ENCODE measurements at regions not wholly inside any gene's neighbourhood (a gene's known extent, or its start where the extent isn't known, plus 50 kb on each side); places are given as distances from the start of the nearest gene placed in this dataset.

DNA sequence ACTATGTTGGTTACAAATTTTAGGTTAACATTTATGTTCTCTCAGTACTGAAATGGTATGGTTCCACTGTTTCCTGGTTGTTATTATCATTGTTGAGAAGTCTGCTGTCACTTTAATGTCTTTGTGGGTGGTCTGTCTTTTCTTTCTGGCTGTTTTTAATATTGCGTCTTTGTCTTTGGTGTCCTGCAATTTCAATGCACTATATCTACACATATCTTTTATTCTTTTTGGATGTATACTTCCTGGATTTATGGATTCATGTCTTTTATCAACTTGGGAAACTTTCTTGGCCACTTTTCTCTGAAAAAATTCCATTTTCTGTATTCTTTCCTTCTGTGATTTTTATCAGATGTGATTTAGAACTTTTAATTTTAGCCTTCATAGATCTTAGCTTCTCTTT is 250.2 kb downstream of the BUB3 start:
- intact Hi-C loops (cut with micrococcal nuclease), result no loop called here
- Histone ChIP-seq H3K9ac (ENCODE audit: insufficient read depth, low read length, poor library complexity, severe bottlenecking) (no peak overlapping the region), H3K4me3 (replicated peaks in 1 of 3; ENCODE audit: low read depth in 2 of 3, low read length in 3 of 3) (no peak overlapping the region), H3K9me3 (replicated peaks in 1 of 2; ENCODE audit: control insufficient read depth in 1 of 2, insufficient read depth in 1 of 2, low read length in 2 of 2) (peaks cover 0 to 16% of the 10 kb centered on the region in 2 donors), H2AFZ (ENCODE audit: insufficient read depth, low read depth, low read length, poor library complexity, severe bottlenecking) (no peak overlapping the region), H3K79me2 (ENCODE audit: insufficient read depth, low read length) (no peaks in the 10 kb centered on the region), H3K27ac (ENCODE audit: low read depth in 1 of 2, low read length in 2 of 2) (no peak overlapping the region), H4K20me1 (ENCODE audit: insufficient read depth, low read length) (no peaks in the 10 kb centered on the region), H3K36me3 (replicated peaks in 1 of 2; ENCODE audit: control insufficient read depth in 1 of 2, insufficient read depth in 2 of 2, low read length in 2 of 2) (no peaks in the 10 kb centered on the region), H3K27me3 (ENCODE audit: control insufficient read depth in 2 of 2, insufficient read depth in 2 of 2, low read length in 2 of 2) (peaks cover 0 to 2% of the 10 kb centered on the region in 2 donors), H3K4me2 (replicated peaks; ENCODE audit: extremely low read depth, low read length, poor library complexity, severe bottlenecking) (no peak overlapping the region), H3K4me1 (ENCODE audit: control insufficient read depth in 1 of 2, insufficient read depth in 2 of 2, low read length in 2 of 2) (peaks cover 12 to 15% of the 10 kb centered on the region in 2 donors)
- H3K27ac Mint-ChIP-seq, result no peak overlapping the region
- peaks cover 17% of the 10 kb centered on the region for H3K4me1 Mint-ChIP-seq
- H3K36me3 Mint-ChIP-seq, result no peaks in the 10 kb centered on the region
- no CpG with 5 or more reads among the region's 1 CpG for WGBS (ENCODE audit: insufficient coverage)
- peaks cover 3 to 8% (median 4%) of the 10 kb centered on the region in 3 donors for H3K27me3 Mint-ChIP-seq (ENCODE audit: low read depth in 3 of 3)
- no peak overlapping the region for H3K4me3 Mint-ChIP-seq
- TF ChIP-seq, protein P1, sequence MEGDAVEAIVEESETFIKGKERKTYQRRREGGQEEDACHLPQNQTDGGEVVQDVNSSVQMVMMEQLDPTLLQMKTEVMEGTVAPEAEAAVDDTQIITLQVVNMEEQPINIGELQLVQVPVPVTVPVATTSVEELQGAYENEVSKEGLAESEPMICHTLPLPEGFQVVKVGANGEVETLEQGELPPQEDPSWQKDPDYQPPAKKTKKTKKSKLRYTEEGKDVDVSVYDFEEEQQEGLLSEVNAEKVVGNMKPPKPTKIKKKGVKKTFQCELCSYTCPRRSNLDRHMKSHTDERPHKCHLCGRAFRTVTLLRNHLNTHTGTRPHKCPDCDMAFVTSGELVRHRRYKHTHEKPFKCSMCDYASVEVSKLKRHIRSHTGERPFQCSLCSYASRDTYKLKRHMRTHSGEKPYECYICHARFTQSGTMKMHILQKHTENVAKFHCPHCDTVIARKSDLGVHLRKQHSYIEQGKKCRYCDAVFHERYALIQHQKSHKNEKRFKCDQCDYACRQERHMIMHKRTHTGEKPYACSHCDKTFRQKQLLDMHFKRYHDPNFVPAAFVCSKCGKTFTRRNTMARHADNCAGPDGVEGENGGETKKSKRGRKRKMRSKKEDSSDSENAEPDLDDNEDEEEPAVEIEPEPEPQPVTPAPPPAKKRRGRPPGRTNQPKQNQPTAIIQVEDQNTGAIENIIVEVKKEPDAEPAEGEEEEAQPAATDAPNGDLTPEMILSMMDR (IDR thresholded peaks at IDR 0.05), result no peak
- no peak for DNase-seq
- H3K9me3 Mint-ChIP-seq, result peaks cover 10 to 27% (median 17%) of the 10 kb centered on the region in 7 donors

DNA sequence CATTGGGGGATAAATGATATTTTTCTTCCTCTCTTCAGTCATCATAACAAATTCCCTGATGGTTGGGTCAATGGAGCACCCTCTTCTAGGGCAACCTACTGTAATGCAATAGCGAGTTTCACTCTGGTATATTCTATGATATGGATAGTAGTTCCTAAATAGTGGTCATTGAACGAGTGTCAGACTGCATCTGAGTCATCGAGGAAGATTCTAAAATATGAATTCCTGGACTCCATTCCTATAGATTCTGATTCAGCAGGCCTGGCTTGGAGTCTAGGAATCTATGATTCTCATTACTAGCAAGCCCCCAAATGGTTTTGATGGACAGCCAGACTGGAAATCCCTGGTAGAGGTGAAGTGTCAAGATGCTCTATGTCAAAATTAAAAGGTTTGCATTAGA is 254.5 kb downstream of the BUB3 start:
- no peaks in the 10 kb centered on the region for H3K79me2 ChIP-seq (ENCODE audit: insufficient read depth, low read length)
- Mint-ChIP-seq H3K27me3 (ENCODE audit: low read depth in 3 of 3) (peaks cover 10 to 13% (median 13%) of the 10 kb centered on the region in 3 donors), H3K9me3 (peaks cover 14 to 26% (median 15%) of the 10 kb centered on the region in 7 donors), H3K4me1 (peaks cover 6% of the 10 kb centered on the region), H3K4me3 (no peak overlapping the region), H3K36me3 (no peaks in the 10 kb centered on the region), H3K27ac (no peak overlapping the region)
- TF ChIP-seq, protein P1 (IDR thresholded peaks at IDR 0.05), result no peak
- H3K27ac ChIP-seq (ENCODE audit: low read depth in 1 of 2, low read length in 2 of 2), result no peak overlapping the region
- no peak overlapping the region for H3K4me3 ChIP-seq (replicated peaks in 1 of 3; ENCODE audit: low read depth in 2 of 3, low read length in 3 of 3)
- H3K36me3 ChIP-seq (replicated peaks in 1 of 2; ENCODE audit: control insufficient read depth in 1 of 2, insufficient read depth in 2 of 2, low read length in 2 of 2), result no peaks in the 10 kb centered on the region
- H3K9me3 ChIP-seq (replicated peaks in 1 of 2; ENCODE audit: control insufficient read depth in 1 of 2, insufficient read depth in 1 of 2, low read length in 2 of 2), result peaks cover 0 to 13% of the 10 kb centered on the region in 2 donors
- H4K20me1 ChIP-seq (ENCODE audit: insufficient read depth, low read length), result no peaks in the 10 kb centered on the region
- intact Hi-C loops (cut with micrococcal nuclease), result no loop called here
- no peak overlapping the region for H3K4me2 ChIP-seq (replicated peaks; ENCODE audit: extremely low read depth, low read length, poor library complexity, severe bottlenecking)
- DNase-seq, result no peak
- no CpG with 5 or more reads among the region's 3 CpGs for WGBS (ENCODE audit: insufficient coverage)
- peaks cover 0 to 2% of the 10 kb centered on the region in 2 donors for H3K27me3 ChIP-seq (ENCODE audit: control insufficient read depth in 2 of 2, insufficient read depth in 2 of 2, low read length in 2 of 2)
- peaks cover 0 to 2% of the 10 kb centered on the region in 2 donors for H3K4me1 ChIP-seq (ENCODE audit: control insufficient read depth in 1 of 2, insufficient read depth in 2 of 2, low read length in 2 of 2)
- H3K9ac ChIP-seq (ENCODE audit: insufficient read depth, low read length, poor library complexity, severe bottlenecking), result no peak overlapping the region
- H2AFZ ChIP-seq (ENCODE audit: insufficient read depth, low read depth, low read length, poor library complexity, severe bottlenecking), result no peak overlapping the region
